ENCODE measurements at regions not wholly inside any gene's neighbourhood (a gene's known extent, or its start where the extent isn't known, plus 50 kb on each side); places are given as distances from the start of the nearest gene placed in this dataset.

DNA sequence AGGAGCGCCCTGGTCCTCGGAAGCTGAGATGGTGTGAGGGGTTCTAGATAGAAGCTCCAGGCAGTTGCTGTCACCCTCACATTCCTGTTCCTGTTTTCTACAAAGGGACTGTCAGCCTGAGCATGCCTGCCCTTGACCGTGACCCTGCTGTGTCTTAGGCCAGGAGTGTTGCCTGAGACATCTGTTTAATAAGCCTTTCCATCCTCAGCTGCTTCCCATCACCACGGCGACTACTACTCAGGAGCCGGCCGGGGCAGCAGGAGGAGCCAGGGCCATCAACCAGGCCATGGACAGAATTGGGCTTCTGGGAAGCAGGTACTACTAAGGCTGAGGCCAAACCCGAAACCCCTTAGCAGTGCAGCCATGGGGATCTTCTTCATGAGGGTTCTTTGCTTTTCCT is 151.4 kb downstream of the KATNIP start:
- no peaks in the 10 kb centered on the region for H3K9me3 ChIP-seq (ENCODE audit: low read depth, low read length, poor library complexity, severe bottlenecking)
- no peak for TF ChIP-seq EZH2 (IDR thresholded peaks at IDR 0.05; ENCODE audit: borderline replicate concordance, low read depth, low read length, poor library complexity, severe bottlenecking)
- no peak for TF ChIP-seq CTCF (conservative IDR thresholded peaks at IDR 0.05; ENCODE audit: low read depth, low read length)
- no peak for DNase-seq (ENCODE audit: low spot score)
- intact Hi-C loops (cut with micrococcal nuclease; ENCODE audit: unreplicated experiment) = no loop called here
- no peak overlapping the region for H3K4me3 ChIP-seq (ENCODE audit: low read depth, low read length, poor library complexity, severe bottlenecking)
- no TSS peak for BruUV-seq (replicated peaks)
- H3K36me3 ChIP-seq (ENCODE audit: insufficient read depth, low read length, poor library complexity, severe bottlenecking) = no peaks in the 10 kb centered on the region
- no peak overlapping the region for H3K27ac ChIP-seq (ENCODE audit: low read depth, low read length, poor library complexity, severe bottlenecking)
- H3K4me1 ChIP-seq (ENCODE audit: insufficient read depth, low read length, poor library complexity, severe bottlenecking) = peaks cover 7% of the 10 kb centered on the region
- no peaks in the 10 kb centered on the region for H3K27me3 ChIP-seq (replicated peaks; ENCODE audit: insufficient read depth, low read depth, low read length, poor library complexity)
- CTCF ChIA-PET = no interaction called here
- POLR2A ChIA-PET (ENCODE audit: low non-redundant PET) = no interaction called here

DNA sequence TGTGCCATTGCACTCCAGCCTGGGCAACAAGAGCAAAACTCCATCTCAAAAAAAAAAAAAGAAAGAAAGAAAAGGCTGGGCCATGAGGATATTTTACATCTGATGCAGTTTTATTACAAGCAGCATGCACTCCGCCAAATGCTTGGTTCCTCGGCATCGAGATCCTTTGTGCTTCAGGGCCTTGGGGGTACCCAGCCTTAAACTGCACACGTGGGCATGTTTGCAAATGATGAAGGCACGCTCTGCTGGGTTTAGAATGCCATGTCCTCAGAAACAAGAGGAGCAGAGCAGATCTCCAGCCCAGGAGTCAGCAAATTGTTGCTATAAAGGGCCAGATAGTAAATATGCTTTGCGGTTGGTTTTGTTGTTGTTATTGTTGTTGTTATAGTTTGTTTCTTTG is 153.2 kb downstream of the KATNIP start:
- no peak for DNase-seq (ENCODE audit: low spot score)
- no peaks in the 10 kb centered on the region for H3K9me3 ChIP-seq (ENCODE audit: low read depth, low read length, poor library complexity, severe bottlenecking)
- H3K36me3 ChIP-seq (ENCODE audit: insufficient read depth, low read length, poor library complexity, severe bottlenecking) = no peaks in the 10 kb centered on the region
- H3K4me3 ChIP-seq (ENCODE audit: low read depth, low read length, poor library complexity, severe bottlenecking) = no peak overlapping the region
- intact Hi-C loops (cut with micrococcal nuclease; ENCODE audit: unreplicated experiment) = no loop called here
- peaks cover 7% of the 10 kb centered on the region for H3K4me1 ChIP-seq (ENCODE audit: insufficient read depth, low read length, poor library complexity, severe bottlenecking)
- CTCF ChIA-PET = interaction anchor here (0.5 kb wide), 1 partner anchor 11 kb away, joined by 3 read pairs; no protein-coding TSS in a partner anchor
- H3K27ac ChIP-seq (ENCODE audit: low read depth, low read length, poor library complexity, severe bottlenecking) = no peak overlapping the region
- POLR2A ChIA-PET (ENCODE audit: low non-redundant PET) = interaction anchor here (0.7 kb wide), 1 partner anchor 11 kb away, joined by 6 read pairs; no protein-coding TSS in a partner anchor
- no TSS peak for BruUV-seq (replicated peaks)
- no peak for TF ChIP-seq CTCF (conservative IDR thresholded peaks at IDR 0.05; ENCODE audit: low read depth, low read length)
- no peak for TF ChIP-seq EZH2 (IDR thresholded peaks at IDR 0.05; ENCODE audit: borderline replicate concordance, low read depth, low read length, poor library complexity, severe bottlenecking)
- H3K27me3 ChIP-seq (replicated peaks; ENCODE audit: insufficient read depth, low read depth, low read length, poor library complexity) = no peaks in the 10 kb centered on the region

DNA sequence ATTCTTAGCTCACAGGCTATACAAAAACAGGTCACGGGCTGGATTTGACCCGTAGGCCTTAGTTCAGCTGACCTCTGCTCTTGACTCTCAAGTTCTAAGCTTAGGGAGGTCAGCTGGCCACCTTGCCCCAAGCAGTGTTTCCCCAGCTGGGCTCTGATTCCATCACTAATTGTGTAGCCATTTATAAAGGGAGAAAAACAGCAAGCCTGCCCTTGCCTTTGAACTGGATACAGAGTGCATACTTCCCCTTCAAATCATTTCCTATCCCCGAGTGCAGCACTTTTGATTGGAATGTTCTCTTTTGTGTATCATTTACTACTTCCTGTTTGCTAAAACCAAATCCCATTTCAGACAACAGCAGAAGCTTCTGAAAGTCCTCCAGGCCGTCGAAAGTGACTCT is 153.6 kb downstream of the KATNIP start:
- CTCF ChIA-PET = interaction anchor here (0.5 kb wide), 1 partner anchor 11 kb away, joined by 3 read pairs; no protein-coding TSS in a partner anchor
- H3K27ac ChIP-seq (ENCODE audit: low read depth, low read length, poor library complexity, severe bottlenecking) = no peak overlapping the region
- peak; percentile 68 for DNase-seq (ENCODE audit: low spot score)

More for the DNA sequence above, 153.6 kb downstream of the KATNIP start:
- POLR2A ChIA-PET (ENCODE audit: low non-redundant PET) = interaction anchor here (0.7 kb wide), 1 partner anchor 12 kb away, joined by 6 read pairs; no protein-coding TSS in a partner anchor
- H3K4me1 ChIP-seq (ENCODE audit: insufficient read depth, low read length, poor library complexity, severe bottlenecking) = peaks cover 7% of the 10 kb centered on the region
- no peaks in the 10 kb centered on the region for H3K27me3 ChIP-seq (replicated peaks; ENCODE audit: insufficient read depth, low read depth, low read length, poor library complexity)
- no peaks in the 10 kb centered on the region for H3K36me3 ChIP-seq (ENCODE audit: insufficient read depth, low read length, poor library complexity, severe bottlenecking)
- TF ChIP-seq CTCF (conservative IDR thresholded peaks at IDR 0.05; ENCODE audit: low read depth, low read length) (no peak), EZH2 (IDR thresholded peaks at IDR 0.05; ENCODE audit: borderline replicate concordance, low read depth, low read length, poor library complexity, severe bottlenecking) (no peak)
- no peaks in the 10 kb centered on the region for H3K9me3 ChIP-seq (ENCODE audit: low read depth, low read length, poor library complexity, severe bottlenecking)
- intact Hi-C loops (cut with micrococcal nuclease; ENCODE audit: unreplicated experiment) = no loop called here
- no TSS peak for BruUV-seq (replicated peaks)
- no peak overlapping the region for H3K4me3 ChIP-seq (ENCODE audit: low read depth, low read length, poor library complexity, severe bottlenecking)

Data from A673 (cell line).